ENCODE measurements at regions not wholly inside any gene's neighbourhood (a gene's known extent, or its start where the extent isn't known, plus 50 kb on each side); places are given as distances from the start of the nearest gene placed in this dataset.
"Not testable (repeated sequence)": the region's sequence is repeated elsewhere in the genome, so short reads cannot be mapped to it uniquely, and the experiment has no call there.

- no peak for DNase-seq
These were observed 366.6 kb downstream of the PREX1 start for GRCh38 chr20:48461091-48461734.

GRCh38 chr20:48460681-48461080 lies 367.1 kb downstream of the PREX1 start:
- DNase-seq, result no peak

GRCh38 chr20:48459722-48460395 lies 367.9 kb downstream of the PREX1 start:
- DNase-seq, result no peak

- DNase-seq, result no peak
These were observed 369.0 kb downstream of the PREX1 start for GRCh38 chr20:48458601-48459385.

GRCh38 chr20:48458003-48458377 lies 369.8 kb downstream of the PREX1 start:
- DNase-seq, result no peak

- no peak for DNase-seq
These were observed 370.4 kb downstream of the PREX1 start for GRCh38 chr20:48457193-48458002.

- no peak for DNase-seq
These were observed 371.2 kb downstream of the PREX1 start for GRCh38 chr20:48456366-48457192.

- no peak for DNase-seq
These were observed 372.0 kb downstream of the PREX1 start for GRCh38 chr20:48455651-48456365.

GRCh38 chr20:48454671-48455490 lies 372.9 kb downstream of the PREX1 start:
- no peak for DNase-seq

- DNase-seq, result no peak
These were observed 374.2 kb downstream of the PREX1 start for GRCh38 chr20:48453477-48454093.

GRCh38 chr20:48451401-48451800 lies 376.4 kb downstream of the PREX1 start:
- DNase-seq, result no peak

- no peak for DNase-seq
These were observed 378.9 kb downstream of the PREX1 start for GRCh38 chr20:48448666-48449600.

GRCh38 chr20:48447456-48447855 lies 380.3 kb downstream of the PREX1 start:
- no peak for DNase-seq

- DNase-seq, result no peak
These were observed 382.0 kb downstream of the PREX1 start for GRCh38 chr20:48445827-48446226.

- no peak for DNase-seq
These were observed 383.6 kb downstream of the PREX1 start for GRCh38 chr20:48444249-48444648.

GRCh38 chr20:48440916-48441315 lies 386.9 kb downstream of the PREX1 start:
- no peak for DNase-seq

GRCh38 chr20:48440261-48440660 lies 387.5 kb downstream of the PREX1 start:
- DNase-seq, result not testable (repeated sequence)

GRCh38 chr20:48437146-48437545 lies 390.7 kb downstream of the PREX1 start:
- no peak for DNase-seq

GRCh38 chr20:48436609-48437008 lies 391.2 kb downstream of the PREX1 start:
- not testable (repeated sequence) for DNase-seq
